IMR-90 (cell line): ENCODE measurements at regions not wholly inside any gene's neighbourhood (a gene's known extent, or its start where the extent isn't known, plus 50 kb on each side); places are given as distances from the start of the nearest gene placed in this dataset.
"Not testable (repeated sequence)": the region's sequence is repeated elsewhere in the genome, so short reads cannot be mapped to it uniquely, and the experiment has no call there.

Source experiments
- ATAC-seq: fragments of 200-7000 bp; cut with Tn5 transposase; 2 replicates; pipeline ENCODE4 v1.9.1; 2020; ENCODE audit warnings: low read depth, mild to moderate bottlenecking, moderate library complexity
- BruUV-seq: library from RNA; stranded (reverse); fragments of 400-500 nt; replicated peaks from 2 replicates; lab custom pipeline; 2021; lab: Mats Ljungman, UMichigan
- CTCF ChIA-PET: fragments of 300-600 bp; formaldehyde crosslinking; extraction: SDS; loops from one replicate; lab custom pipeline; 2021; ENCODE audit warnings: antibody characterized with exemption; lab: Yijun Ruan, JAX
- POLR2A ChIA-PET: fragments of 300-600 bp; sonication (Branson Sonifier 250); formaldehyde crosslinking; loops from one replicate; lab custom pipeline; 2022; ENCODE audit warnings: antibody characterized with exemption; ENCODE audit not compliant: unreplicated experiment; lab: Charles Lee
- DNase-seq: peaks from one replicate; pipeline ENCODE4 v3.0.0; 2013
- H2AFZ ChIP-seq: replicated peaks from 2 replicates; pipeline ENCODE3; 2013; ENCODE audit warnings: low read length, mild to moderate bottlenecking; ENCODE audit not compliant: poor library complexity
- H2AK5ac ChIP-seq: 2 replicates; pipeline ENCODE4 v1.6.1; 2013; ENCODE audit warnings: low read depth, low read length, inconsistent platforms
- H2AK9ac ChIP-seq: replicated peaks from 2 replicates; pipeline ENCODE3; 2013; ENCODE audit warnings: mild to moderate bottlenecking, low read depth, low read length, moderate library complexity; ENCODE audit not compliant: poor library complexity
- H2BK120ac ChIP-seq: 2 replicates; pipeline ENCODE4 v1.6.1; 2013; ENCODE audit warnings: low read depth, low read length, inconsistent platforms
- H2BK15ac ChIP-seq: 3 replicates; pipeline ENCODE4 v1.6.1; 2013; ENCODE audit warnings: low read depth, low read length, inconsistent platforms
- H2BK20ac ChIP-seq: 2 replicates; pipeline ENCODE4 v1.6.1; 2013; ENCODE audit warnings: low read depth, mild to moderate bottlenecking, inconsistent platforms, low read length, moderate library complexity
- H2BK5ac ChIP-seq: 2 replicates; pipeline ENCODE4 v1.6.1; 2013; ENCODE audit warnings: mild to moderate bottlenecking, low read depth, low read length, inconsistent platforms; ENCODE audit not compliant: poor library complexity, severe bottlenecking
- H3K14ac ChIP-seq: replicated peaks from 2 replicates; pipeline ENCODE4 v1.6.1; 2013; ENCODE audit warnings: low read depth, low read length, inconsistent platforms
- H3K18ac ChIP-seq: 2 replicates; pipeline ENCODE4 v1.6.1; 2013; ENCODE audit warnings: low read depth, low read length, control low read depth
- H3K23ac ChIP-seq: 2 replicates; pipeline ENCODE4 v1.6.1; 2013; ENCODE audit warnings: low read depth, low read length, inconsistent platforms
- H3K27ac ChIP-seq: 2 replicates; pipeline ENCODE4 v1.5.1; 2013; ENCODE audit warnings: mild to moderate bottlenecking, control low read depth, low read length; ENCODE audit not compliant: insufficient read depth
- H3K27me3 ChIP-seq: 2 replicates; pipeline ENCODE4 v1.6.1; 2013; ENCODE audit warnings: low read length; ENCODE audit not compliant: control insufficient read depth, insufficient read depth
- H3K36me3 ChIP-seq: 2 replicates; pipeline ENCODE4 v1.6.1; 2013; ENCODE audit warnings: low read length, mixed read lengths; ENCODE audit not compliant: control insufficient read depth, insufficient read depth
- H3K4ac ChIP-seq: 2 replicates; pipeline ENCODE4 v1.6.1; 2013; ENCODE audit warnings: low read depth, low read length, inconsistent platforms
- H3K4me1 ChIP-seq: 2 replicates; pipeline ENCODE4 v1.6.1; 2013; ENCODE audit warnings: low read length, mixed read lengths; ENCODE audit not compliant: control insufficient read depth, insufficient read depth
- H3K4me2 ChIP-seq: 2 replicates; pipeline ENCODE4 v1.6.1; 2013; ENCODE audit warnings: low read depth, mild to moderate bottlenecking, control low read depth, low read length, moderate library complexity
- H3K4me3 ChIP-seq: 2 replicates; pipeline ENCODE4 v1.5.1; 2013; ENCODE audit warnings: low read depth, mild to moderate bottlenecking, control low read depth, low read length, moderate library complexity; ENCODE audit not compliant: insufficient read depth
- H3K56ac ChIP-seq: 2 replicates; pipeline ENCODE4 v1.6.1; 2013; ENCODE audit warnings: low read length, inconsistent platforms; ENCODE audit not compliant: insufficient read depth; ENCODE audit errors: extremely low read depth
- H3K79me1 ChIP-seq, 2 experiments: 2 replicates each; pipeline ENCODE4 v1.6.1; 2013; ENCODE audit warnings: low read length in 2 of 2, inconsistent platforms in 1 of 2, low read depth in 1 of 2
- H3K9ac ChIP-seq: 2 replicates; pipeline ENCODE4 v1.6.1; 2013; ENCODE audit warnings: low read depth, low read length, control low read depth
- H3K9me1 ChIP-seq: 2 replicates; pipeline ENCODE4 v1.6.1; 2013; ENCODE audit warnings: low read length, inconsistent platforms; ENCODE audit not compliant: insufficient read depth
- H3K9me3 ChIP-seq: 2 replicates; pipeline ENCODE4 v1.6.1; 2013; ENCODE audit warnings: low read length; ENCODE audit not compliant: control insufficient read depth, insufficient read depth
- H4K20me1 ChIP-seq: 2 replicates; pipeline ENCODE4 v1.6.1; 2013; ENCODE audit warnings: low read length, inconsistent platforms; ENCODE audit not compliant: insufficient read depth
- H4K5ac ChIP-seq: 2 replicates; pipeline ENCODE4 v1.6.1; 2013; ENCODE audit warnings: mild to moderate bottlenecking, low read depth, low read length, control low read depth
- H4K8ac ChIP-seq, 2 experiments: 2 replicates each; pipeline ENCODE4 v1.6.1; 2013; ENCODE audit warnings: low read depth in 2 of 2, low read length in 2 of 2, control low read depth in 1 of 2, inconsistent platforms in 1 of 2
- H4K91ac ChIP-seq: 2 replicates; pipeline ENCODE4 v1.6.1; 2013; ENCODE audit warnings: low read depth, low read length, inconsistent platforms; ENCODE audit not compliant: insufficient read depth
- WGBS, 2 experiments: methylation state at CpG; one replicate each; pipeline versions ENCODE4 v1.1.5 to v1.1.7; 2013; ENCODE audit warnings: missing lambda C conversion rate in 2 of 2; ENCODE audit not compliant: insufficient read length in 1 of 2; ENCODE audit errors: extremely low coverage in 2 of 2; 5-methylcytosine and 5-hydroxymethylcytosine counted together
- dilution Hi-C: fragments of 300-500 bp; cut with HindIII; formaldehyde crosslinking; loops from one replicate; pipeline ENCODE4 v1.14.3; 2018; ENCODE audit warnings: low sequenced_read_pairs; ENCODE audit not compliant: unreplicated experiment
- in situ Hi-C: fragments of 300-500 bp; cut with MboI; formaldehyde crosslinking; loops from 3 replicates; pipeline ENCODE4 v1.14.3; 2019; ENCODE audit warnings: low sequenced_read_pairs, inconsistent platforms, mixed read lengths
- intact Hi-C: fragments of 100-400 bp; cut with micrococcal nuclease; formaldehyde crosslinking; loops from 2 replicates; pipeline ENCODE4 v1.10.0; 2022

GRCh38 chr3:164342206-164342605 is 736.1 kb downstream of the SI start:
- no CpG with 5 or more reads among the region's 5 CpGs for WGBS, 2 experiments
- H2AFZ ChIP-seq: not testable (repeated sequence)

More at GRCh38 chr3:164342206-164342605, 736.1 kb downstream of the SI start:
- H2BK15ac ChIP-seq, POLR2A ChIA-PET, H3K4ac ChIP-seq, H3K56ac ChIP-seq, H4K20me1 ChIP-seq, H3K9me1 ChIP-seq, H3K4me2 ChIP-seq, H3K4me3 ChIP-seq, H2BK20ac ChIP-seq, H3K27ac ChIP-seq, H2AK9ac ChIP-seq, ATAC-seq, H2BK5ac ChIP-seq, H3K14ac ChIP-seq, H2BK120ac ChIP-seq, intact Hi-C loops, H4K91ac ChIP-seq, H3K4me1 ChIP-seq, H2AK5ac ChIP-seq, in situ Hi-C loops, H4K8ac ChIP-seq, H3K79me1 ChIP-seq, BruUV-seq, H3K27me3 ChIP-seq, DNase-seq, H3K9ac ChIP-seq, H3K23ac ChIP-seq, H3K36me3 ChIP-seq, dilution Hi-C loops, H4K5ac ChIP-seq, CTCF ChIA-PET, H3K18ac ChIP-seq: not testable (repeated sequence)
- H3K9me3 ChIP-seq: peaks cover 16% of the 10 kb centered on the region
